ENCODE measurements at regions not wholly inside any gene's neighbourhood (a gene's known extent, or its start where the extent isn't known, plus 50 kb on each side); places are given as distances from the start of the nearest gene placed in this dataset.
"Not testable (repeated sequence)": the region's sequence is repeated elsewhere in the genome, so short reads cannot be mapped to it uniquely, and the experiment has no call there.

GRCh38 chr4:30867427-30867826 lies 147.3 kb downstream of the PCDH7 start:
- Histone ChIP-seq H3K4me3 (no peak overlapping the region), H3K36me3 (no peaks in the 10 kb centered on the region), H3K4me1 (peaks cover 0 to 37% (median 2%) of the 10 kb centered on the region in 9 donors), H3K27ac (no peak overlapping the region), H3K27me3 (no peaks in the 10 kb centered on the region), H3K9me3 (peaks cover 0 to 15% (median 0%) of the 10 kb centered on the region in 11 donors)
- DNase-seq = no peak
- ATAC-seq = no peak
- intact Hi-C loops (cut with DNase I) = no loop called here
- TF ChIP-seq CTCF (IDR thresholded peaks at IDR 0.05) = no peak
- WGBS, 2 donors = 82 to 84% methylated on average over 3 of the region's 3 CpGs

GRCh38 chr4:30868111-30868895 lies 148.1 kb downstream of the PCDH7 start:
- H3K4me1 ChIP-seq = peaks cover 0 to 29% (median 2%) of the 10 kb centered on the region in 9 donors
- intact Hi-C loops (cut with DNase I) = no loop called here
- no peak for ATAC-seq

GRCh38 chr4:30869387-30869786 lies 149.2 kb downstream of the PCDH7 start:
- H3K4me3 ChIP-seq; H3K27ac ChIP-seq; intact Hi-C loops (cut with DNase I); H3K27me3 ChIP-seq; ATAC-seq; DNase-seq; H3K36me3 ChIP-seq: not testable (repeated sequence)
- Histone ChIP-seq H3K9me3 (peaks cover 0 to 19% (median 0%) of the 10 kb centered on the region in 11 donors), H3K4me1 (peaks cover 0 to 25% (median 0%) of the 10 kb centered on the region in 9 donors)
- WGBS, 2 donors = 94 to 100% methylated on average over 1 of the region's 1 CpG

More at GRCh38 chr4:30868111-30868895, 148.1 kb downstream of the PCDH7 start:
- Histone ChIP-seq H3K27ac (no peak overlapping the region), H3K4me3 (no peak overlapping the region), H3K9me3 (peaks cover 0 to 19% (median 0%) of the 10 kb centered on the region in 11 donors), H3K27me3 (no peaks in the 10 kb centered on the region), H3K36me3 (no peaks in the 10 kb centered on the region)
- WGBS, 2 donors = 62 to 75% methylated on average over 5 of the region's 5 CpGs
- TF ChIP-seq CTCF (IDR thresholded peaks at IDR 0.05) = no peak
- DNase-seq = no peak

GRCh38 chr4:30870513-30870912 lies 150.3 kb downstream of the PCDH7 start:
- Histone ChIP-seq H3K4me3 (no peak overlapping the region), H3K9me3 (peaks cover 0 to 19% (median 0%) of the 10 kb centered on the region in 11 donors), H3K27ac (no peak overlapping the region), H3K36me3 (no peaks in the 10 kb centered on the region), H3K27me3 (no peaks in the 10 kb centered on the region), H3K4me1 (peaks cover 0 to 18% (median 0%) of the 10 kb centered on the region in 9 donors)
- DNase-seq = no peak
- no peak for TF ChIP-seq CTCF (IDR thresholded peaks at IDR 0.05)
- intact Hi-C loops (cut with DNase I) = no loop called here
- peak in 4 of 8 donors; percentile 41 to 84 (median 48) for ATAC-seq
- WGBS, 2 donors = 59 to 76% methylated on average over 2 of the region's 2 CpGs
